ENCODE measurements at regions not wholly inside any gene's neighbourhood (a gene's known extent, or its start where the extent isn't known, plus 50 kb on each side); places are given as distances from the start of the nearest gene placed in this dataset.

DNA sequence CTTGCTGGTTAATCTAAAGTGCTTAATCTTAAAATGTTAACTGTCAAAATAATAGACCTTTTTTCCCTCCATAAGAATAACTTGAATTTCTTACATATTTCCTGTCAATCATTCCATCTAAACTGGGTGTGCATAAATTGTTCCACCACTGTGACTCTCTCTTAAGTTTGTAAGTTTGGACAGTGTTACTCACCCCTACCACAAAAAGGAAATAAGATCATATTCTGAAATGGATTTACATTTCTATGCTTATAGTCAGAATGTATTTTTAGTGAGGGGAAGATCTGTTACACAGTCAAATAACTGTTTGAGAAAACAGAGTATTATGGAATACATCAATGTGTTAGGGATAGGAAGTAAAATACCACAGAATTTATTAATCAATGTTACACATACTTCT lies 109.6 kb upstream of the DPYD start:
- no peak for DNase-seq (ENCODE audit: low spot score)

DNA sequence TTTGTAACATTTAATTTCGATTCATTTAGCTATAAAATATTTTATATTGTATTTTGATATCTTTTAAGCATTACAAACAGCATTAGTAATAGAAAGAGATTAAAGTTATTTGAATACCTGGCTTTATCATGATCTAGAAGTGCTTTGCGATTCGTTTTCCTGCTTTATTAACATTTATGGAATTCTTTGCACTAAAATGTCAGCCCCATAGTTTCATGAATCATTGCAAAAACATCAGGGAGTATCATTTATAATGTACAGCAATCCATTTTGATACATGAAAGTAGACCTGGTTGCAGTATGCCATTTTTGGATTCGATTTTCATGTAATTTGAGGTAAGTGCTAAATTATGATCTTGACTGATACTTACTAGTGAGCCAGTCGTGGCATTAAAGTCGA lies 108.0 kb upstream of the DPYD start:
- DNase-seq (ENCODE audit: low spot score): no peak

DNA sequence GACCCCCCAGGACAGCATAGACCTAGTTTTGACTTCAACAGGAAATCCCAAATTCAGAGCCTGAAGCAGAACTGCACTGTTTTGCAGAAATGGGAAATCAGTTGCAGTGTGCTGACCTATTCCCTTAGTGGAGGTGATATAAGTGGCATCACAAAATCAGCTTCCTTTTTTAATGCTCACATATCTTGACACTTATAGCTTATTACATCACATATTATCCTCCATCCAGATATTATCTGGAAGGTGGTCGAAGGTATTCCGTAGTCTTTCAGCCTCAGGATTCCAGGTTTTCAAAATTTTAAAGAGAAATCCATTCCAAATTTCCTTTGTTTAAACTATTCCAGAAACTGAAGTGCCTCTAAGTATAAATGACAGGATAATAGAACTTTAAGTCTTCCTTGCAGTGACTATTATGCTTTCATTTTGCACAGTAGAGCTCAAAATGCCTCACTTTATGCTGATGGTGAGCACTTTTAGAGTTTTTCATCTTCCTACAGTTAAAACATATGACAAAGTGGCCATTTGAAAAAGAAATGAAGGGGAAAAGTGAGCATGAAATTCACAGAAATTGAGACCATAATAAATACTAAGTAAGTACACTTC lies 106.4 kb upstream of the DPYD start:
- DNase-seq (ENCODE audit: low spot score): no peak

DNA sequence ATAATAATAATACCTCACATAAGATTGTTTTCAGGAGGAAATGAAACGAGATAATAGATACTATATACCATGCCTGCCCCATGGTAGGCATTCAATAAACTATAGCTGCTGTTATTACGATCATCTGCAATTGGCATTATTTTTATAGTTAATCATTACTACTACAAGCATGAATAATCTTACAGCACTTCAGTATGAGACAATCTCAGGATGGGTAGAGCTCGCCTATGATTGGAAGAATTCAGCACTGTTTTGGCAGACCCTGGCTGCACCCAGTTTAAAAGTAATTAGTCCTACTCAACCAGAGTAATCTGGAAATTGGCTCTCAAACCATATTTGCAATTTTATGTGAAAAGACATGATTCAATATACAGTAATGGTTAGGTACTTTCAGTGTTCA lies 105.0 kb upstream of the DPYD start:
- DNase-seq (ENCODE audit: low spot score): no peak

DNA sequence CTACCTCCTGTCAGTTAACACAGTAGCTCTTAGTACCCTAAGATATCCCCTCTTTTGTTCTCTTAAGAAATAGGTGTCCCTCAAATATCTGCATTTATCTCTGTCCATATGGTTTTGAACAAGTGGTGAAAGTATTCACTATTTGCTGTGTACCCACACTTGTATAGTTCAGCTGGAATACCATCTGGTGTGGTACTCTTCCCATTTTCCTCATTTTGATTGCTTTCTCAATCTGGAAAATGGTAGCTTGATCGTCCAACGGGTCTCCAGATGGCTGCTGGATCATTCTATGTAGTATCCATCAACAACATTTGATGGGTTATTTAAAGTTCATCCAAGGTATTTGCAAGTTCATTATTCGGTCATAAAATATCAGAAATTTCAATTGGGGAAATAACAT lies 100.3 kb upstream of the DPYD start:
- no peak for DNase-seq (ENCODE audit: low spot score)

DNA sequence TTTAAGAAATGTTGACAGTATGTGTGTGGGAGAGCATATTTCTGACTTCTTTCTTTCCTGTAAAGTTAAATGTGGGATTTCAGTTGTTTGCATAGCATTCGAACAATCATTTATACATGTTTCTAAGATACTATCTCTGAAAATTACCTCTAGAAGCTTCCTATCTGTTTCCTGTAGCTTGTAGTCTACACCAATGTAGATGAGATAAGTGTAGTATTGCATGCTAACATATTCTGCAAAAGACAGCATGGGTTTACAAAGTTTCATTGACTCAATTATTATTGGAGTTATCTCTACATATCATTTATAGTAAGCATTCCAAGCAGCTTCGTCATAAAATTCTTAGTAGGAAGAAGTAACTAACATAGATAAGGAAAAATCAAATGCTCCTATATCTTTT lies 98.9 kb upstream of the DPYD start:
- no peak for DNase-seq (ENCODE audit: low spot score)

DNA sequence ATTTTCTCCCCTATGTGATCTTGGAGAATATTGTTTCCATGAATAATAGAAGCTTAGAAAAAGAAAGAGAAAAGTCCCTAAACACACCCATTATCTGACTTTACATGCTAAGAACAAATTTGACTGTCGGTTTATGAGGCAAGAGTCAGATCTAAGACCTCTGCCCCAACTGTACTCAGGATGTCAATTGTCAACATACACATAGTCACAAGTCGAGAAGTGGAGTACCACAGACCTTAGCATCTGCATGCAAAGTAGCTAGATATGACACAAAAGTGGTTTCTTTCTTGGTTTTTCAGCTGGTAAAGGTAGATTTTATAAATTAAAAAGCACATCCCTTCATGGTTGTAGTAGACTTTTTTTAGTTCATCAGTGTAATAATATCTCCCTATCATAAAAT lies 97.2 kb upstream of the DPYD start:
- DNase-seq (ENCODE audit: low spot score): no peak

DNA sequence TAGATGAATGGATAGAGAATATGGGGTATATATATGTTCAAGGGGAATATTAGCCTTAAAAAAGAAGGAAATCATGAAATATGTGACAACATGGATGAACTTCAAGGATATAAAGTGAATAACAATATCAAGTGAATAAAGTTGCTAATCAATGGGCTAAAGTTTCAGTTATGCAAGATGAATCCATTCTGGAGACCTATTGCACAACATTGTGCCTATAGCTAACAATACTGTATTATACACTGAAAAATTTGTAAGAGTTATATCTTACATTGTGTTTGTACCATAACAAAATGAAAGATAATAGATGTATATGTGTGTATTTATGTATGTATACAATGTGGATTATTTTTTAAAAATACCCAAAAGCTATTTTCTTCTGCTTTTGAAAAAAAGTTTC lies 96.3 kb upstream of the DPYD start:
- DNase-seq (ENCODE audit: low spot score): no peak

DNA sequence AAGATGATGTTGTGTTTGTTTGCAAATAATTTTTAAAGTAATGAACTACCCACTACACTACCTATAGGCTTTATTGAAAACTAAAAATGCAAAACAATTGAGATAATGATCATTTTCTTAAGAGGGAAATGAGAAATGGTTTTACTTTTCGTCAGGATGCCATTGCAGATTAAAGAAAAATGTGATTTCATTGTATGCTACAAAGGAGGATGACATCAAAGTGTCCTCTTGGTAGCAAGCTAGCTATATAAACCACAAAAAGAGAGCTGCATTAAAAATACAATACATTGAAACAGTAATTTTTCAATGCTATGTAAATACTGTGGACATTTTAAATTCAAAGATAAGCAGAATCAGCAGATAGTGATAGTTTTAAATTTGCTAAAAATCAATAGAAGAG lies 87.5 kb upstream of the DPYD start:
- DNase-seq (ENCODE audit: low spot score): no peak

DNA sequence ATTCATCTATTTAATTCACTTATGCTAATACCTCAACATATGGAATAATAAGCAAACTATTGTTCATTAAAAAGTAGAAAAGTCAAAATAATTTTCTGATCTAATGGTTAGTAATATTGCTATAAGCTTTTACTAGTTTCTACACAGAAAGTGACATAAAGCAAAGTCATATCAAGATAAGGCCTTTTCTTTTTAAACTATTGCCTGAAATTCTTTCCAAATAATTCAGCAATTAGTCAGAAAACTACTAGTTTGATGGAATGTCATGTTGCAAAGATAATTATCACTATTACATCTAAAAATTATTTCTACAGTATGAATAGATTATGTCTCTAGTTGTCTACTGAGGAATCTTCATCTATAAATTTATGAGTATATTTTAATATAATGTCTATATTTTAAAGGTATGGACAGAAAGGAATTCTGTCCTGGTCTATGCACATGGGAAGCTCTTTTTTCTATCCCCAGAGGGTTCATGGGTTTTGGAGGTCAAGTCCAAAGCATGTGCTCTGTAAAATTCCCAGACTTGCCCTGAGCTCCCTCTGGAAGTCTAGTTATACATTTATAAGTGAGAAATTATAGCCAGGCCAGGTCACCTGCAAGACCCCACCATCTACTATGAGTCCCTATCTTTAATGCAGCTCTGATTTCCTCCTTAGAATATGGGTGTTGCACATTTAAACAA lies 84.6 kb upstream of the DPYD start:
- no peak for DNase-seq (ENCODE audit: low spot score)

DNA sequence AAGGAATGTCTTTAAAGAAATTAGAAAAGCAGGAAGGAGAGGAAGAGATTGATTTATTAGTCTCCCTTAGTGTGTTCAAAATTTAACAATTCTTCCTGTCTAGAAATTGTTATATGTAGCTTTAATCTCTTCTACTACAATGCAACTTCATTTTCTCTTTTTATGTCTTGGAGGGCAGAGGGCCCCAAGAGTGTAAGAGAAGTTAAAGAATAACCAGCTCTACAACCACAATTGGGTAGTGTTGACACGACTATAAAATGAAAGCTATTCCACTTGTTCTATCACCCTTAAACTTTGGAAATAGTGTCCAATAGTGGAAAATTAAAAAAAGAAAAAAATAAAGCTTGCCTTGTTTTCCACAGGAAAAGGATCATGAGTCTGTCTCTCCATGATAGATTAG lies 82.6 kb upstream of the DPYD start:
- DNase-seq (ENCODE audit: low spot score): no peak

DNA sequence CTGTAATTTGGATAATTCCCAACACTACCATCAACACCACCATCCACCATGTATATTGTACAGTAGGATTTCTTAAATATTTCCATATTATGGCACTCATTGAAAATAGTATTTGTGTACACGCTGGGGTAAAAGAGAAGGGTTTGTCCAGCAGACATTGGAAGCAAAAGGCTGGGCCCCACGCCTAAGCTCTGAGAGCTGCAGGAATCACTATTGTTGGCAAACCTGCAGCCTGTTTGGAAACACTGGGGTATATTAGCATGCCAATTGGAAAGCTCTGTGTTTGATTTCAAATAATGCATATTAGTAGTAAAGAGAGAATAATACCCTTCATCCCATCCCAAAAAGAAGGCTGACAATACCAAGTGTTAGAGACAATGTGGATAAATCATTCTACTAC lies 81.5 kb upstream of the DPYD start:
- DNase-seq (ENCODE audit: low spot score): no peak

DNA sequence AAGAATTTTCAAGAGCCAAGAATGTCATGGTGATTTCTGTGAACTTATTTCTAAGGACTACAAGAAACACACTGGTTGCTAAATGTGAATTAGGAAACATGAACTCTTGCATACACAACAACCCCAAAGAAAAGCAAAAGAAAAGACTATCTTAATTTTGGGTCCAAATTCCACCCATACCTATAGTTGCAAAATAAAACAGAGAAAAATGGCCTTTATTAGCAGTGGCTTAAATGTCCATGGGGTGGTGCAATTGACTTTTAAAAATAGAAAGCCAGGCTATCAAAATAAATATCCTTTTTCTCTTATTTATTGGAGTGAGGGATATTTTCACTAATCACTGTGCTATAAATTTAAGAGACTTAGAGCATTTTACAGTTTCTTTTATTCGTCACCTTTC lies 80.9 kb upstream of the DPYD start:
- no peak for DNase-seq (ENCODE audit: low spot score)

DNA sequence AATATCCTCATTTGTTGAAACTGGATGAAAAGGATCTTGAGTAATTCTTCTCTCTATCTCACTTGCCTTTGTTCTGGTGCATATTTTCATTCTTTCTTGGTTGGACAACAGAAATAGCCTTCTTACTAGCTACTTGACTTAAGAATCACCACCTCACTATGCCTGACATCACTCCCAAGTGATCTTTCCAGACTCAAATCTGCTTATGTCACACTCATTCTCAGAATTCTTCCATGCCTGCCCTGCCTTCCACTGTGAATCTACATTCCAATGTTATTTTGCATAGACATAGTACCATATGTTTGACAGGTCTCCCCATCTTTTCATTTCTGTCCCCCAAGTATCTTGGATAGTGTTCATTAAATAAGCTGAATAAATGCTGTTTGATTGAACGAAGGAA lies 78.5 kb upstream of the DPYD start:
- DNase-seq (ENCODE audit: low spot score): no peak

DNA sequence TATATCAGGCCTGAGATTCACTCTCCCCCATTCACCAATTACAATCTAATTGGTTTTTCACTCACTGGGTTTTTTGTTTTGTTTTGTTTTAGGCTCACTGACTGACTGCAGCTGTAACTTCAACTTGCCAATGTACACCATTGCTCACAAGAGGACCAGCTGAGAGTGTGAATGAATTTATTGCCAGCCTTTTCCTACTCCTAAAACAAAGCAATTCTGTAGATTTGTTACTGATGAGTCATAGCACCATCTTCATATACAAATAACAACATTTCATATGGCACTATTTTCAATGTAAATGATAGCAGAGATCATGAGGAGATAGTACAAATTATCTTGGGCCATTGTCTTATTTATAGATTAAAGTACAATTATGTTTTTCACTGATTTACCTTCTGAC lies 76.0 kb upstream of the DPYD start:
- DNase-seq (ENCODE audit: low spot score): no peak

DNA sequence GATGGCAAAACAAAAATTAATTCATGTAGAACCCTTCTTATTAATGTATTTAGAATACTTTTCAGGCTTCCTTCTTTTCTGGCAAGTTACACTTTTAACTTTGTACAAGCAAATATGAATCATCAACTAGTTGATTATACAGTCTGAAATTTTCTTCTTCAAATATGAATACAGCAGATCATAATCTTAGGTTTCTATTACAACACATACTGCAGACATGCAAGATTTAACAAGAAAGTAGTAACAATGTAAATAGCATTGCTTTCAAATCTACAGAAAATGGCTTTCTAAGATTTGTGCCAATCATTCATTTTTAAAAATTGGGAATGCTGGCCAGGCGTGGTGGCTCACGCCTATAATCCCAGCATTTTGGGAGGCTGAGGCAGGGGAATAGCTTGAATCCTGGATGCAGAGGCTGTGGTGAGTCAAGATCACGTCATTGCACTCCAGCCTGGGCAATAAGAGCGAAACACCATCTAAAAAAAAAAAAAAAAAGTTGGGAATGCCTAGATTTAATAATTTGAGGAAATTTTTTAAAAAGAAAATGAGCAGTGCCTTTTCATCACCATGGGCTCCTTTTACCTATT lies 68.4 kb upstream of the DPYD start:
- DNase-seq (ENCODE audit: low spot score): no peak

DNA sequence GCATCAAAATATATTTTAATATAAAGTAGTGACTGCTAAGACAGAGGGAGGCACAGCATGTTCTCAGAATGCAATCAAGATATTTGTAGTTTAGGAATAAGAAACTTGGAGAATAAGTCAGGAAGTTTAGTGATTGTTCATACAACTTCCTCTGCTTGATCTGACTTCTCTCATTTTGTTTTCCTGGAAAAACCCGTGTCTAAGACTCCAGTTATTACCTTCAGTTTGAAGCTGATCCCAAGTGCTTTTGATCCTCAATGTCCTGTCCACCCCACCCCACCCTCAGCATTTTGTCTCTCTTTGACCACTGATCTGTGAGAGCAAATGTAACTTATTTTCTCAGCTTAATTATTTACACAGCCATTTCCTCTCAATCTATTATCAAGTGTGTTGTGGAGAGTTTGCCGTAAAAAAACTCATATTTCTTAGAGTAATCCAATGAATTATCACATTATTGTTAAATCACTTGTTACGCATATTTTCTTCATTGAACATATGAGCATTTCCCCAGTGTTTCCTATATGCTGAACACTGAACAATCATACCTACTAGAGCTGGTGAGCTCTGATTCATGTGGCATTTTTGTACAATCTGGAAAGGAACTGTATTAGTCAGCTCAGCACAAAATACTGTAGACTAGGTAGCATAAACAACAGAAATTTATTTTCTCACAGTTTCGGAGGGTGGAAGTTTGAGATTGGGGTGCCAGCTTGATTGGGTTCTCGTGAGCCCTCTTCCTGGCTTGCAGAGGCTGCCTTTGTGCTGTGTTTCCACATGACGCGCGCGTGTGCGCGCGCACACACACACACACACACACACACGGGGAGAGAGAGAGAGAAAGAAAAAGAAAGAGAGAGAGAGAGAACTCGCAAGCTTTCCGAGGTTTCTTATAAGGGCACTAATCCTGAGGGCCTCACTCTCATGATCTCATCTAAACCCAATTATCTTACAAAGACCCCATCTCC lies 65.5 kb upstream of the DPYD start:
- no peak for DNase-seq (ENCODE audit: low spot score)

DNA sequence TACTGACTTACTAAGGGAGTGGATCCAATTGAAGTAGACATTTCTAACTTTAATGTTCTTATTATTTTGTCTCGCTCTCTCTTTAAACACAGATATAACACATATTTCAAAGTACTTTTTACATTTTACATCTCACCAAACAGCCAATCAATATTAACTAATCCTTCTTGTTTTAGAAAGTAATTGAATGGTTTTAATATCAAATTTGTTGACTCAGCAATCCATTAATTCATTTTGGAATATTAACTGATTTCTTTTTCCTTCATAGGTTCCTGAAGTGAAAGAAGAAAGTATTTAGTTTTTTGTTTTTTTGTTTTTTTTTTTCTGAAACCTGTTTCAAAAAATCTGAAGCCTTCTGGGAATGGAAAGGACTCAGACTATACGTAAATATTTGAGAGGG lies 62.3 kb upstream of the DPYD start:
- no peak for DNase-seq (ENCODE audit: low spot score)

DNA sequence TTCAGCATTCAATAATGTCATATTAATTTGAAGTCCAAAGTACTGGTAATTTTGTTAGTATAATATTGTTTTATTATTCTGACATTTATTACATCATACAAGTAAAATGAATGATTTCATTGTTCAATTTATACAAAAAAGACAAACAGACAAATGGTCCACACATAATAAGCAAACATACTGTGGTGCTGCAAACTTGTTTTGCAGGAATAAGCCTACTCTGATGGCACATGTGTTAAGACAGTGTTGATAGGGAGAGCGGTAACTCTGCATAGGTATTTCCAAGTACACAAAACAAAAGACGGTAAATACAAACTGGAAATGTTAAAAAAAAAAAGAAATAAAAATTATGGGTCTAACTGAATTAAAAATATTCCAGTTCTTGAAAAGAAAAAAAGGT lies 59.7 kb upstream of the DPYD start:
- no peak for DNase-seq (ENCODE audit: low spot score)

DNA sequence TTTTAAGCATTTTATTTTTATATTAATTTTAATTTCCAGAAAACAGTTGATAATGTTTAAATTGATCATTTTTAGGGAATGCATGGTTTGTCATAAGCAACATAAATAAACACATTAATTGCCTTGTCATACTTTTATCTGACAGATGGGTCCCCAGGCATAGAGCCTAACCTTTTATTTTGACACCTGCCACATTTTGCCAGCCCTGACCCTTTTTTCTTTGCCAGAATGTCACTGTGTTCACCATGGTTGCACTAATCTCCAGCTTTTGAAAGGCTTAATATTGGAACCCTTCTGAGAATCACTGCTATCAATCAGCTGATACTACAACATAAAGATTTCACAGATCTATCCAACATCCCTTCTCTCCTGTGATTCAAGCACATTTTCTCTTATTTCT lies 56.0 kb upstream of the DPYD start:
- DNase-seq (ENCODE audit: low spot score): no peak
